ENCODE measurements at regions not wholly inside any gene's neighbourhood (a gene's known extent, or its start where the extent isn't known, plus 50 kb on each side); places are given as distances from the start of the nearest gene placed in this dataset.

DNA sequence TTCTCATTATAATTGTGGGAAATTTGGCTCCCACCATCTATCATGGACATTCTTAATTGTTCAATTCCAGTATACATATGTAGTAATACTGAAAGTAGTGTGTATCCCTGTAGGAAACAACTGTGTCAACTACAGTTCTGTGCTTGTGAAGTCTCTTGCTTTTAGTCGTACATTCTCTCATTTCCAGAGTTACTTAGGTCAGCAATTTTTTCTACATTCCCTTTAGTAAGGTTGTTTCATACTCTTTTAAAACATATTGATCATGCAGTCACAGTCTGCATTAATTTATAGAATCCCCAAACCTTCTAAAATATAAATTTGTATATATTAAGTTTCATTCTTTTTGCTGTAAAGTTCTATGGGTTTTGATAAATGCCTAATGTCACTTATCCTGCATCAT, 289.2 kb upstream of the PCDH10 start:
- TF ChIP-seq, protein P1, sequence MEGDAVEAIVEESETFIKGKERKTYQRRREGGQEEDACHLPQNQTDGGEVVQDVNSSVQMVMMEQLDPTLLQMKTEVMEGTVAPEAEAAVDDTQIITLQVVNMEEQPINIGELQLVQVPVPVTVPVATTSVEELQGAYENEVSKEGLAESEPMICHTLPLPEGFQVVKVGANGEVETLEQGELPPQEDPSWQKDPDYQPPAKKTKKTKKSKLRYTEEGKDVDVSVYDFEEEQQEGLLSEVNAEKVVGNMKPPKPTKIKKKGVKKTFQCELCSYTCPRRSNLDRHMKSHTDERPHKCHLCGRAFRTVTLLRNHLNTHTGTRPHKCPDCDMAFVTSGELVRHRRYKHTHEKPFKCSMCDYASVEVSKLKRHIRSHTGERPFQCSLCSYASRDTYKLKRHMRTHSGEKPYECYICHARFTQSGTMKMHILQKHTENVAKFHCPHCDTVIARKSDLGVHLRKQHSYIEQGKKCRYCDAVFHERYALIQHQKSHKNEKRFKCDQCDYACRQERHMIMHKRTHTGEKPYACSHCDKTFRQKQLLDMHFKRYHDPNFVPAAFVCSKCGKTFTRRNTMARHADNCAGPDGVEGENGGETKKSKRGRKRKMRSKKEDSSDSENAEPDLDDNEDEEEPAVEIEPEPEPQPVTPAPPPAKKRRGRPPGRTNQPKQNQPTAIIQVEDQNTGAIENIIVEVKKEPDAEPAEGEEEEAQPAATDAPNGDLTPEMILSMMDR (IDR thresholded peaks at IDR 0.05 in 8 of 11, conservative IDR thresholded peaks at IDR 0.05 in 3 of 11) = no peak
- TF ChIP-seq POLR2A (IDR thresholded peaks at IDR 0.05) (no peak), POLR2AphosphoS5 (IDR thresholded peaks at IDR 0.05) (no peak)

Data from spleen (tissue), 7 donors.